Prostate gland (tissue), 2 donors: ENCODE measurements at regions not wholly inside any gene's neighbourhood (a gene's known extent, or its start where the extent isn't known, plus 50 kb on each side); places are given as distances from the start of the nearest gene placed in this dataset.

ENCODE experiments used
- DNase-seq: peaks from one replicate; pipeline ENCODE4 v3.0.0-alpha.2; 2019; ENCODE audit warnings: low spot score
- H3K27ac ChIP-seq, 2 donors: fragments of 200-600 bp; sonication (generic); 2 replicates each; pipeline ENCODE4 v1.5.1; 2017 to 2019
- H3K27me3 ChIP-seq: fragments of 200-600 bp; sonication (generic); replicated peaks from 2 replicates; pipeline ENCODE4 v1.5.1; 2019; ENCODE audit not compliant: insufficient read depth
- H3K36me3 ChIP-seq, 2 donors: fragments of 200-600 bp; sonication (generic); 1 replicate in 1 of 2; 2 replicates in 1 of 2; pipeline versions ENCODE4 v1.5.1 to v1.8.1; 2017 to 2019
- H3K4me1 ChIP-seq: fragments of 200-600 bp; sonication (generic); replicated peaks from 2 replicates; pipeline ENCODE4 v1.5.1; 2019
- H3K4me3 ChIP-seq, 2 donors: fragments of 200-600 bp; sonication (generic); 2 replicates each; pipeline ENCODE4 v1.5.1; 2017 to 2019
- H3K9me3 ChIP-seq: fragments of 200-600 bp; sonication (generic); 2 replicates; pipeline ENCODE4 v1.5.1; 2017
- CTCF ChIP-seq, 4 experiments: fragments of 200-600 bp in 2 of 4; fragments of 450-650 bp in 2 of 4; sonication (generic) in 2 of 4; IDR thresholded peaks; 1 replicate in 3 of 4; 2 replicates in 1 of 4; pipeline ENCODE4 v1.5.1; 2016 to 2019; ENCODE audit warnings: antibody characterized with exemption in 4 of 4, mild to moderate bottlenecking in 2 of 4, moderate library complexity in 2 of 4
- POLR2A ChIP-seq: fragments of 450-650 bp; IDR thresholded peaks from one replicate; pipeline ENCODE4 v1.6.1; 2016; ENCODE audit warnings: antibody characterized with exemption, mild to moderate bottlenecking
- POLR2AphosphoS5 ChIP-seq: sonication (generic); formaldehyde crosslinking; IDR thresholded peaks from one replicate; pipeline ENCODE4 v1.6.1; 2017; ENCODE audit warnings: antibody characterized with exemption
- WGBS: methylation state at CpG from one replicate; pipeline ENCODE4 v1.1.5; 2018; 5-methylcytosine and 5-hydroxymethylcytosine counted together
- intact Hi-C: fragments of 100-400 bp; cut with DNase I; formaldehyde crosslinking; loops from one replicate; pipeline ENCODE4 v1.14.2; 2022

DNA sequence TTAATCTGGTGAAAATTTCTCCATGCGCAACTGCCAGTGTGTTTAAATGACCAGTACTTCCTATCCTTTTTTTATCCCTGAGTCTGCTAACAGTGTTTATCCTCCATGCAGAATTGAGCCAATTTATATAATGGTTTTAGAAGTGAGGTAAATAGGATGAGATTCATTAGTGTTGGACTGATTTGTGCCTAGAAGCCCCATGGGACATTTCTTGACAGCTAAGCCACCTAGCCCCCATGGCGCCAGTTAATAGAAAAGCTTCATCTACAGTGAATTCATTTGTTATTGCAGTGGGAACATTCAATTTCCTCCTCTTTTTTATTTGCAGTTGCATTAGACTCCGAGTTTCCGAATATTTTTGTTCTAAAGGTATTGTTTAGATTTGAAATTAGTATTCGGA, 175.6 kb downstream of the ARL6IP6 start:
- Histone ChIP-seq H3K36me3 (no peaks in the 10 kb centered on the region), H3K4me1 (no peaks in the 10 kb centered on the region), H3K27ac (no peak overlapping the region), H3K9me3 (no peaks in the 10 kb centered on the region), H3K4me3 (no peak overlapping the region), H3K27me3 (no peaks in the 10 kb centered on the region)
- WGBS, result 88% methylated on average over 5 of the region's 5 CpGs
- DNase-seq, result no peak
- intact Hi-C loops, result no loop called here
- TF ChIP-seq CTCF (IDR thresholded peaks at IDR 0.05) (no peak), POLR2AphosphoS5 (no peak), POLR2A (no peak)

DNA sequence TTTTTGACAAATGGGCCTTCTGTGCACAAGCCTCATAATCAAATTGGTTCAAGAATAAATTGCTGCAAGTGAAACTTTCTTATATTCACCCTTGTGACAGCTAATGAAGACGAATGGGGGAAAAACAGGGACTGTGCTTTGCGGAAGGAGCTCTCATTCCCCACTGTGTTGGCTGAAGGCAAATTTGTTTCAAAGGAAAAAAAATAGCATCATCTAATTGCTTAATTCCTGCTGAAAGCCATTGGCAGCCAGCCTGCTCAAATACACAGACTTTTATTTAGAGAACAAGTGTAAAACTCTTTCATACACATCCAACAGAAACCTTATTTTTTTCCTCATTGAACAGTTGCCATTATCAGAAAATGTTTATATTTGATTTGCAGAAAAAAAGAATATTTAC, 172.3 kb downstream of the ARL6IP6 start:
- peak; percentile 8 for DNase-seq
- intact Hi-C loops, result no loop called here
- no peak for TF ChIP-seq POLR2AphosphoS5
- no peak for TF ChIP-seq POLR2A
- TF ChIP-seq CTCF (IDR thresholded peaks at IDR 0.05), result no peak
- no peaks in the 10 kb centered on the region for H3K4me1 ChIP-seq
- H3K9me3 ChIP-seq, result no peaks in the 10 kb centered on the region
- no peak overlapping the region for H3K4me3 ChIP-seq
- H3K36me3 ChIP-seq, result no peaks in the 10 kb centered on the region
- 24% methylated on average over 2 of the region's 2 CpGs for WGBS
- no peaks in the 10 kb centered on the region for H3K27me3 ChIP-seq
- H3K27ac ChIP-seq, result no peak overlapping the region

- H3K4me3 ChIP-seq, result no peak overlapping the region
- H3K36me3 ChIP-seq, result no peaks in the 10 kb centered on the region
- H3K4me1 ChIP-seq, result no peaks in the 10 kb centered on the region
- DNase-seq, result no peak
- no peaks in the 10 kb centered on the region for H3K9me3 ChIP-seq
- TF ChIP-seq POLR2AphosphoS5 (no peak), POLR2A (no peak), CTCF (IDR thresholded peaks at IDR 0.05) (no peak)
- intact Hi-C loops, result no loop called here
- WGBS, result 66% methylated on average over 4 of the region's 4 CpGs
- H3K27me3 ChIP-seq, result no peaks in the 10 kb centered on the region
- no peak overlapping the region for H3K27ac ChIP-seq
These were observed 165.6 kb downstream of the ARL6IP6 start for GRCh38 chr2:152883951-152884487.

- TF ChIP-seq POLR2A (no peak), POLR2AphosphoS5 (no peak)
- intact Hi-C loops, result no loop called here
- Histone ChIP-seq H3K4me3 (no peak overlapping the region), H3K27me3 (no peaks in the 10 kb centered on the region), H3K4me1 (no peaks in the 10 kb centered on the region), H3K9me3 (no peaks in the 10 kb centered on the region), H3K27ac (no peak overlapping the region), H3K36me3 (no peaks in the 10 kb centered on the region)
- no peak for DNase-seq
These were observed 163.1 kb downstream of the ARL6IP6 start for GRCh38 chr2:152881527-152881926.

DNA sequence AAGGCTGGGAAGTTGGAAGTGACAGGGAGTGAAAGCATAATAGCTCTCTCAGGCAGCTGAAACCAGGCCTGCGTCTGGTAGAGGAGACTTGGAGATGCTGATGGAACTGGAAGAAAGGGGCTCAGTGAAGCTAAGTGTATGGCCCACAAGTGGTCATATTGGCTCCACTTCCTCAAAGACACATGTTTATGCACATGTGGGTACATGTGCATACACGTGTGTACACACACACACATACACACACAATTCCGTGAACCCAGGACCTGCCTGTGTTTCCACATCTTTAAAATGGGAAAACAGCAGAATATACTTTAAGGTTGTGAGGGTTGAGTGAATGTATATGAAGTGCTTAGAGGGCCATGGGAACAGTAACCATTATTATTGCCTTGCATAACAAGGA, 160.9 kb downstream of the ARL6IP6 start:
- TF ChIP-seq CTCF (IDR thresholded peaks at IDR 0.05) (no peak), POLR2AphosphoS5 (no peak), POLR2A (no peak)
- Histone ChIP-seq H3K27ac (no peak overlapping the region), H3K9me3 (no peaks in the 10 kb centered on the region), H3K36me3 (no peaks in the 10 kb centered on the region), H3K4me1 (no peaks in the 10 kb centered on the region), H3K4me3 (no peak overlapping the region), H3K27me3 (no peaks in the 10 kb centered on the region)
- intact Hi-C loops, result no loop called here
- WGBS, result 95% methylated on average over 3 of the region's 3 CpGs
- no peak for DNase-seq
